GM12878 (cell line): ENCODE measurements at regions not wholly inside any gene's neighbourhood (a gene's known extent, or its start where the extent isn't known, plus 50 kb on each side); places are given as distances from the start of the nearest gene placed in this dataset.

ENCODE experiments used
- ATAC-seq: fragments of 200-7000 bp; cut with Tn5 transposase; 3 replicates; pipeline ENCODE4 v1.9.1; 2020; ENCODE audit warnings: mild to moderate bottlenecking, moderate library complexity
- BruUV-seq: library from RNA; stranded (reverse); fragments of 400-500 nt; replicated peaks from 2 replicates; lab custom pipeline; 2021; lab: Mats Ljungman, UMichigan
- CTCF ChIA-PET: fragments of 300-600 bp; sonication (Branson Sonifier 250); formaldehyde crosslinking; extraction: SDS; loops from one replicate; lab custom pipeline; 2021; ENCODE audit warnings: inconsistent platforms; lab: Yijun Ruan, JAX
- POLR2A ChIA-PET: fragments of 350-600 bp; formaldehyde crosslinking; extraction: SDS; loops from one replicate; lab custom pipeline; 2021; ENCODE audit warnings: inconsistent platforms; lab: Charles Lee
- RAD21 ChIA-PET: fragments of 300-600 bp; sonication (Branson Sonifier 250); formaldehyde crosslinking; loops from one replicate; lab custom pipeline; 2023; ENCODE audit warnings: antibody characterized with exemption; ENCODE audit not compliant: unreplicated experiment; lab: Charles Lee
- SMC1A ChIA-PET: fragments of 300-600 bp; sonication (Branson Sonifier 250); formaldehyde crosslinking; loops from one replicate; lab custom pipeline; 2023; ENCODE audit not compliant: unreplicated experiment, uncharacterized antibody; lab: Charles Lee
- DNase-seq: peaks from one replicate; pipeline ENCODE4 v3.0.0-alpha.2; 2011; ENCODE audit warnings: low read depth, low spot score
- FAIRE-seq: peaks from 3 replicates; lab custom pipeline; 2011; peaks lifted over from hg19 to GRCh38; lab: Jason Lieb, UNC
- H2AFZ ChIP-seq: 2 replicates; pipeline ENCODE4 v1.6.0; 2011; ENCODE audit warnings: low read depth, low read length, control low read depth; ENCODE audit not compliant: control insufficient read depth
- H3K27ac ChIP-seq: 2 replicates; pipeline ENCODE4 v1.5.1; 2011; ENCODE audit warnings: control low read depth; ENCODE audit not compliant: control insufficient read depth, insufficient read depth
- H3K27me3 ChIP-seq, 2 experiments: replicated peaks in 1 of 2; 2 replicates each; pipeline versions ENCODE4 v1.6.0 to v1.6.1; 2011; ENCODE audit warnings: low read length in 1 of 2; ENCODE audit not compliant: control insufficient read depth in 2 of 2, insufficient read depth in 2 of 2
- H3K36me3 ChIP-seq, 2 experiments: 2 replicates each; pipeline ENCODE4 v1.5.1; 2011; ENCODE audit warnings: low read length in 1 of 2; ENCODE audit not compliant: control insufficient read depth in 2 of 2, insufficient read depth in 2 of 2
- H3K4me1 ChIP-seq: 2 replicates; pipeline ENCODE4 v1.6.1; 2011; ENCODE audit warnings: mild to moderate bottlenecking, low read length, moderate library complexity, mixed read lengths; ENCODE audit not compliant: control insufficient read depth, insufficient read depth
- H3K4me2 ChIP-seq: 2 replicates; pipeline ENCODE4 v1.6.0; 2011; ENCODE audit warnings: control low read depth; ENCODE audit not compliant: control insufficient read depth, insufficient read depth
- H3K4me3 ChIP-seq: fragments of 200-600 bp; sonication (generic); 2 replicates; pipeline ENCODE4 v1.5.1; 2016
- H3K79me2 ChIP-seq: 2 replicates; pipeline ENCODE4 v1.6.0; 2011; ENCODE audit warnings: low read length; ENCODE audit not compliant: control insufficient read depth, insufficient read depth
- H3K9ac ChIP-seq: 2 replicates; pipeline ENCODE4 v1.8.0; 2011; ENCODE audit warnings: low read length, control low read depth, mixed read lengths; ENCODE audit not compliant: control insufficient read depth, insufficient read depth
- H3K9me3 ChIP-seq: replicated peaks from 3 replicates; pipeline ENCODE4 v1.5.1; 2011; ENCODE audit warnings: mild to moderate bottlenecking, low read length; ENCODE audit not compliant: control insufficient read depth, insufficient read depth
- H4K20me1 ChIP-seq: 2 replicates; pipeline ENCODE4 v1.6.0; 2011; ENCODE audit not compliant: control insufficient read depth, insufficient read depth
- BHLHE40 ChIP-seq, 2 experiments: fragments of 450-650 bp in 1 of 2; IDR thresholded peaks; 2 replicates each; pipeline ENCODE4 v1.6.1; 2011 to 2017; ENCODE audit warnings: low read depth in 2 of 2, borderline replicate concordance in 1 of 2, improper control_type of control experiment in 1 of 2, low read length in 1 of 2, mild to moderate bottlenecking in 1 of 2
- CHD4 ChIP-seq: fragments of 200-600 bp; sonication (generic); IDR thresholded peaks from 2 replicates; pipeline ENCODE4 v1.6.1; 2016; ENCODE audit warnings: mild to moderate bottlenecking
- EGR1 ChIP-seq, 2 experiments: IDR thresholded peaks; 1 replicate in 1 of 2; 2 replicates in 1 of 2; pipeline ENCODE4 v1.6.1; 2011 to 2012; ENCODE audit warnings: low read depth in 2 of 2, low read length in 2 of 2, borderline replicate concordance in 1 of 2, mild to moderate bottlenecking in 1 of 2, moderate library complexity in 1 of 2
- ETV6 ChIP-seq, 2 experiments: fragments of 450-650 bp in 1 of 2; IDR thresholded peaks in 1 of 2; conservative IDR thresholded peaks in 1 of 2; 2 replicates each; pipeline ENCODE4 v1.6.1; 2014; ENCODE audit warnings: antibody characterized with exemption in 1 of 2, borderline replicate concordance in 1 of 2, low read depth in 1 of 2, mild to moderate bottlenecking in 1 of 2, moderate library complexity in 1 of 2
- MEF2A ChIP-seq: IDR thresholded peaks from 2 replicates; pipeline ENCODE4 v1.6.1; 2011; ENCODE audit warnings: low read depth, mild to moderate bottlenecking, low read length, moderate library complexity; ENCODE audit not compliant: insufficient read depth
- RB1 ChIP-seq: fragments of 450-650 bp; formaldehyde crosslinking; IDR thresholded peaks from 2 replicates; pipeline ENCODE4 v1.6.1; 2017; ENCODE audit warnings: mild to moderate bottlenecking, borderline replicate concordance
- SMAD5 ChIP-seq: IDR thresholded peaks from 2 replicates; pipeline ENCODE4 v1.6.1; 2016; ENCODE audit warnings: antibody characterized with exemption, low read depth
- STAT1 ChIP-seq: fragments of 450-650 bp; conservative IDR thresholded peaks from 2 replicates; pipeline ENCODE4 v1.6.1; 2014; ENCODE audit warnings: antibody characterized with exemption, mild to moderate bottlenecking
- ZNF274 ChIP-seq: IDR thresholded peaks from one replicate; pipeline ENCODE4 v1.8.0; 2011; ENCODE audit not compliant: insufficient read length, insufficient read depth
- WGBS: methylation state at CpG from one replicate; pipeline ENCODE4 v1.1.6; 2016; ENCODE audit warnings: low lambda C conversion rate; ENCODE audit not compliant: insufficient replicate concordance, insufficient coverage; ENCODE audit errors: missing lambda C conversion rate; 5-methylcytosine and 5-hydroxymethylcytosine counted together
- in situ Hi-C: fragments of 300-500 bp; cut with MboI; formaldehyde crosslinking; loops from 9 replicates; pipeline ENCODE4 v1.14.3; 2018; ENCODE audit warnings: mixed read lengths
- intact Hi-C: fragments of 100-400 bp; cut with micrococcal nuclease; formaldehyde crosslinking; loops from one replicate; pipeline ENCODE4 v1.14.2; 2022; ENCODE audit not compliant: unreplicated experiment

DNA sequence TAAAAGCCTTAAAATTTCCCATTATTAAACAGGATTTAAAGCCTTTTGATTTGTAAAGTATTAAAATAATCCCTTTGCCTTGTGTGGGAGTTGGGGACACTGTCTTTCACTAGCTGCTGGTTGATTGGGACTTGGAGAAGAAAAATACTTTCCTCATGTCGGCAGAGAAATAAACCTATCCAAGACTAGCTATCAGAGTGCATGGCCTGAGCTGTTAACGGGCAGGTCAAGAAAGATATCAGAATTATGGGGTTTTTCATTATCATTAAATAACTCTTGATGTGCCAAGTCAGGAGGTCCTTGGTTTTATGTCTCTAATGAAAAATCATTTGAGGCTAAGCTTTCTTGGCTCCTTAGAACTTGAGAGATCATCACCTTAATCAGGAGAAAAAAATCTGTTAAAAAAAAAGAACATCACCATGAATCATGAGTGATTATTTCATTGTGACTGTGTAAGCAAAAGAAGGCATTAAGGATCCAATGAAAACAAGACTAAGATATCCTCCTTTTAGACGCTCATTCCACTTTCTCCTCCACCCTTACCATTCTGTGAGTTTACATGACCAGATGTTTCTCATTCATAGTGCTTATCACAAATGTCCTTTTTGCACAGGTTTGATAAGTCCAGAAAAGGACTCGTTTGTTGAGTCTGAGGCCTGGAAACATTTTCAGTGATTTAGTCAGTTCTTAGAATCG is 140.4 kb upstream of the EGFLAM start (continued):
- TF ChIP-seq ZNF274 (no peak), RB1 (no peak), ETV6 (conservative IDR thresholded peaks at IDR 0.05 in 1 of 2, IDR thresholded peaks at IDR 0.05 in 1 of 2; ENCODE audit: borderline replicate concordance in 1 of 2, low read depth in 1 of 2) (no peak), MEF2A (no peak)

GRCh38 chr5:38115318-38115827 is 143.0 kb upstream of the EGFLAM start:
- ATAC-seq (no peak), FAIRE-seq (no peak), DNase-seq (no peak)
- H3K79me2 ChIP-seq: no peaks in the 10 kb centered on the region
- ChIA-PET RAD21 (no interaction called here), POLR2A (no interaction called here), CTCF (no interaction called here), SMC1A (interaction anchor here (0.6 kb wide), 1 partner anchor 851 kb away, joined by 3 read pairs; no protein-coding TSS in a partner anchor)
- TF ChIP-seq CHD4 (no peak), BHLHE40 (IDR thresholded peaks at IDR 0.05; ENCODE audit: borderline replicate concordance in 1 of 2, low read depth in 2 of 2, low read length in 1 of 2) (no peak), STAT1 (no peak), EGR1 (IDR thresholded peaks at IDR 0.05; ENCODE audit: borderline replicate concordance in 1 of 2, low read depth in 2 of 2, low read length in 2 of 2) (no peak), SMAD5 (no peak)
- BruUV-seq: no TSS peak
- WGBS: 3% methylated on average over 2 of the region's 2 CpGs
- intact Hi-C loops (no loop called here), in situ Hi-C loops (no loop called here)
- H3K27me3 ChIP-seq: no peaks in the 10 kb centered on the region; a peak in 1 of 4 replicates
- no peak overlapping the region for H3K4me2 ChIP-seq
- H3K4me1 ChIP-seq: no peaks in the 10 kb centered on the region
- no peaks in the 10 kb centered on the region for H3K36me3 ChIP-seq
- no peaks in the 10 kb centered on the region for H4K20me1 ChIP-seq
- no peak overlapping the region for H3K9ac ChIP-seq
- H3K27ac ChIP-seq: no peak overlapping the region
- H2AFZ ChIP-seq: no peak overlapping the region
- no peak overlapping the region for H3K4me3 ChIP-seq
- no peaks in the 10 kb centered on the region for H3K9me3 ChIP-seq
